NCI-H748 (cell line): ENCODE measurements at regions not wholly inside any gene's neighbourhood (a gene's known extent, or its start where the extent isn't known, plus 50 kb on each side); places are given as distances from the start of the nearest gene placed in this dataset.
"Not testable (repeated sequence)": the region's sequence is repeated elsewhere in the genome, so short reads cannot be mapped to it uniquely, and the experiment has no call there.

Experiments
- DNase-seq: peaks from one replicate; lab custom pipeline; 2025; ENCODE audit not compliant: unreplicated experiment; lab: John Stamatoyannopoulos, UW

GRCh38 chr1:238783633-238784032, 602.7 kb upstream of the CHRM3 start:
- DNase-seq = no peak

GRCh38 chr1:238779716-238780115, 606.7 kb upstream of the CHRM3 start:
- no peak for DNase-seq

GRCh38 chr1:238778113-238778512, 608.3 kb upstream of the CHRM3 start:
- no peak for DNase-seq

- no peak for DNase-seq
Measured at GRCh38 chr1:238777551-238777950, 608.8 kb upstream of the CHRM3 start.

GRCh38 chr1:238776126-238776525, 610.2 kb upstream of the CHRM3 start:
- no peak for DNase-seq

GRCh38 chr1:238772322-238772721, 614.0 kb upstream of the CHRM3 start:
- no peak for DNase-seq

- DNase-seq = no peak
Measured at GRCh38 chr1:238767321-238767720, 619.0 kb upstream of the CHRM3 start.

- no peak for DNase-seq
Measured at GRCh38 chr1:238764779-238765178, 621.6 kb upstream of the CHRM3 start.

GRCh38 chr1:238753252-238753651, 633.1 kb upstream of the CHRM3 start:
- no peak for DNase-seq

- DNase-seq = no peak
Measured at GRCh38 chr1:238752327-238752726, 634.0 kb upstream of the CHRM3 start.

- DNase-seq = no peak
Measured at GRCh38 chr1:238745069-238745468, 641.3 kb upstream of the CHRM3 start.

- no peak for DNase-seq
Measured at GRCh38 chr1:238738892-238739291, 647.5 kb upstream of the CHRM3 start.

- DNase-seq = no peak
Measured at GRCh38 chr1:238727670-238728069, 658.7 kb upstream of the CHRM3 start.

- no peak for DNase-seq
Measured at GRCh38 chr1:238722812-238723211, 663.6 kb upstream of the CHRM3 start.

- DNase-seq = no peak
Measured at GRCh38 chr1:238710697-238711096, 675.7 kb upstream of the CHRM3 start.

- no peak for DNase-seq
Measured at GRCh38 chr1:238701024-238701423, 685.3 kb upstream of the CHRM3 start.

- DNase-seq = no peak
Measured at GRCh38 chr1:238690415-238690814, 696.0 kb upstream of the CHRM3 start.

- not testable (repeated sequence) for DNase-seq
Measured at GRCh38 chr1:238684576-238684975, 701.8 kb upstream of the CHRM3 start.

GRCh38 chr1:238681451-238681850, 704.9 kb upstream of the CHRM3 start:
- DNase-seq = no peak

- no peak for DNase-seq
Measured at GRCh38 chr1:238681021-238681420, 705.3 kb upstream of the CHRM3 start.

- DNase-seq = no peak
Measured at GRCh38 chr1:238677567-238677966, 708.8 kb upstream of the CHRM3 start.

GRCh38 chr1:238675221-238675620, 711.1 kb upstream of the CHRM3 start:
- no peak for DNase-seq

GRCh38 chr1:238674316-238674715, 712.1 kb upstream of the CHRM3 start:
- no peak for DNase-seq

GRCh38 chr1:238673561-238673960, 712.8 kb upstream of the CHRM3 start:
- DNase-seq = no peak
